NCI-H1092 treated with DMSO at 0.1 percent for 48 hours (cell line): ENCODE measurements at regions not wholly inside any gene's neighbourhood (a gene's known extent, or its start where the extent isn't known, plus 50 kb on each side); places are given as distances from the start of the nearest gene placed in this dataset.

Experiments used
- DNase-seq: peaks from one replicate; lab custom pipeline; 2025; lab: John Stamatoyannopoulos, UW

DNA sequence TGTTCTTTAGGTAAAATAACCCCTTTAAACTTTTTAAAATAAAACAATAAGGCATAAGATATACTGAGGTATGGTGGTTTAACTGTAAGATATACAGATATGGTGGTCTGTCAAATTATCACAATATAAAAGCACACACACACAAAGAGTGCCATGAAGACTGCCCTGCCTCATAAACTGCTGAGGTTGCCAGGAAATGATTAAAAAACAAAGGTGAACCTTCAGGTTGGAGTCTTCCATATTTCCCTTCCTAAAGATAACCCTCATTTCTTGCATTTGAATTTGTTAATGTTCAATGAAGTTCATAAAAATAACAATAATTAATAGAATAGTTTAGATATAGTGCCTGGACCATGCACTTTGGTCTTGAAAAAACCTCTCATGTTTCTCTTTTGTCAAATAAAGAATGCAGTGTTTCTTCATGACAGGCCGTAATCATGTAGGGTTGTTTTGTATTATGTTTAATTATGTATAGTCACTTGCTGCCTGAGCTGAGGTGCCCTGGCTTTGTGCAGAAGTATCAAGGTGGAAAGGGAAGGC lies 123.6 kb upstream of the B3GALT2 start:
- peak; percentile 85 for DNase-seq

- peak; percentile 21 for DNase-seq
These were observed 122.0 kb upstream of the B3GALT2 start for GRCh38 chr1:193308438-193308837.

GRCh38 chr1:193306430-193306829 lies 120.0 kb upstream of the B3GALT2 start:
- no peak for DNase-seq
